ENCODE measurements at regions not wholly inside any gene's neighbourhood (a gene's known extent, or its start where the extent isn't known, plus 50 kb on each side); places are given as distances from the start of the nearest gene placed in this dataset.

DNA sequence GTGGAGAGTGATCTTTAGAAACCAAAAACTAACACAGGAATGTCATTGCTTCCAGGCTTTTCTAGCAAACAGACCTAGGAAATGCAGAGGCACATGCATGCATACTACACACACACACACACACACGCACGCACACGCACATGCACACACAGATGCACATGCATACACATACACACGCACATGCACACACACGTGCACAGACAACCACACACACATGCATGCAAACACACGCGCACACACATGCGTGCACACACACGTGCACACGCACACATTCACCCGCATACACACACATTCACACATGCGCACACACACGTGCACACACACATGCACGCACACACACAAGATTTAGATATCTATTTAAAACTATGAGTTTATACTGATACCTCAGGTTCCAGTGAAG, 379.5 kb downstream of the ZNF516 start:
- no peak overlapping the region for H3K4me3 ChIP-seq
- H3K27me3 ChIP-seq, result no peaks in the 10 kb centered on the region
- H3K4me1 ChIP-seq, result no peaks in the 10 kb centered on the region
- WGBS, result 68% methylated on average over 14 of the region's 14 CpGs
- intact Hi-C loops (cut with DNase I), result no loop called here
- DNase-seq (ENCODE audit: extremely low spot score), result no peak
- H3K36me3 ChIP-seq, result no peaks in the 10 kb centered on the region
- H3K27ac ChIP-seq (replicated peaks in 1 of 4), result no peak overlapping the region
- TF ChIP-seq POLR2AphosphoS5 (IDR thresholded peaks at IDR 0.05), result no peak
- TF ChIP-seq, protein P1, sequence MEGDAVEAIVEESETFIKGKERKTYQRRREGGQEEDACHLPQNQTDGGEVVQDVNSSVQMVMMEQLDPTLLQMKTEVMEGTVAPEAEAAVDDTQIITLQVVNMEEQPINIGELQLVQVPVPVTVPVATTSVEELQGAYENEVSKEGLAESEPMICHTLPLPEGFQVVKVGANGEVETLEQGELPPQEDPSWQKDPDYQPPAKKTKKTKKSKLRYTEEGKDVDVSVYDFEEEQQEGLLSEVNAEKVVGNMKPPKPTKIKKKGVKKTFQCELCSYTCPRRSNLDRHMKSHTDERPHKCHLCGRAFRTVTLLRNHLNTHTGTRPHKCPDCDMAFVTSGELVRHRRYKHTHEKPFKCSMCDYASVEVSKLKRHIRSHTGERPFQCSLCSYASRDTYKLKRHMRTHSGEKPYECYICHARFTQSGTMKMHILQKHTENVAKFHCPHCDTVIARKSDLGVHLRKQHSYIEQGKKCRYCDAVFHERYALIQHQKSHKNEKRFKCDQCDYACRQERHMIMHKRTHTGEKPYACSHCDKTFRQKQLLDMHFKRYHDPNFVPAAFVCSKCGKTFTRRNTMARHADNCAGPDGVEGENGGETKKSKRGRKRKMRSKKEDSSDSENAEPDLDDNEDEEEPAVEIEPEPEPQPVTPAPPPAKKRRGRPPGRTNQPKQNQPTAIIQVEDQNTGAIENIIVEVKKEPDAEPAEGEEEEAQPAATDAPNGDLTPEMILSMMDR (IDR thresholded peaks at IDR 0.05), result no peak
- TF ChIP-seq EP300 (IDR thresholded peaks at IDR 0.05), result no peak
- peaks cover 0 to 9% (median 2%) of the 10 kb centered on the region in 4 donors for H3K9me3 ChIP-seq

DNA sequence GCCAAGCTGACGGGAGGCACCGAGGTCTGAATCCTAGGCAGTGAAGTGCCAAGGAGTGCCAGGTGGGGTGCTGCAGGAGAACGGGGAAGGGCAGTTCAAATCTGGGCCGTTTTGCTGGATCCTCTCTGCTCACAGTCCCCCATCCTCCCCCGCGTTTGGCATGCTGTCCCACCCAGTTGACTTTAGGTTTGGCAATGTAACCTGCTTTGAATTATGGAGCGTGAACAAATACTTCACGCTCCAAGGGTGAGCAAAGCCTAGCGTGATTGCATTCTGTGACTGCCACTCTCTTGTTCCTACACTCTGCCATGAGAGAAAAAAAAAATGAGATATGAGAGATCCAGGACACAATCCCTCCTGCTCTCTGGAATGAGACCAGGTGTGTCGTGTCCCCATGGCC, 381.9 kb downstream of the ZNF516 start:
- intact Hi-C loops (cut with DNase I), result no loop called here
- peaks cover 0 to 9% (median 2%) of the 10 kb centered on the region in 4 donors for H3K9me3 ChIP-seq
- H3K36me3 ChIP-seq, result no peaks in the 10 kb centered on the region
- no peak for DNase-seq (ENCODE audit: extremely low spot score)
- H3K4me3 ChIP-seq, result no peak overlapping the region
- TF ChIP-seq POLR2AphosphoS5 (IDR thresholded peaks at IDR 0.05) (no peak), POLR2A (IDR thresholded peaks at IDR 0.05; ENCODE audit: low read depth) (no peak), EP300 (IDR thresholded peaks at IDR 0.05) (no peak)
- TF ChIP-seq, protein P1 (IDR thresholded peaks at IDR 0.05), result no peak
- H3K4me1 ChIP-seq, result no peaks in the 10 kb centered on the region
- no peak overlapping the region for H3K27ac ChIP-seq (replicated peaks in 1 of 4)
- 92% methylated on average over 9 of the region's 10 CpGs for WGBS
- no peaks in the 10 kb centered on the region for H3K27me3 ChIP-seq

- Histone ChIP-seq H3K27ac (replicated peaks in 1 of 4) (no peak overlapping the region), H3K4me1 (peaks cover 0 to 14% (median 4%) of the 10 kb centered on the region in 4 donors), H3K4me3 (no peak overlapping the region), H3K36me3 (no peaks in the 10 kb centered on the region), H3K9me3 (peaks cover 0 to 15% (median 3%) of the 10 kb centered on the region in 4 donors), H3K27me3 (no peaks in the 10 kb centered on the region)
- DNase-seq (ENCODE audit: extremely low spot score), result no peak
- 61% methylated on average over 5 of the region's 5 CpGs for WGBS
- no peak for TF ChIP-seq POLR2AphosphoS5 (IDR thresholded peaks at IDR 0.05)
- no peak for TF ChIP-seq EP300 (IDR thresholded peaks at IDR 0.05)
- TF ChIP-seq, protein P1 (IDR thresholded peaks at IDR 0.05), result no peak
- no peak for TF ChIP-seq POLR2A (IDR thresholded peaks at IDR 0.05; ENCODE audit: low read depth)
- intact Hi-C loops (cut with DNase I), result no loop called here
Observed at GRCh38 chr18:76102626-76103025, 392.4 kb downstream of the ZNF516 start.

DNA sequence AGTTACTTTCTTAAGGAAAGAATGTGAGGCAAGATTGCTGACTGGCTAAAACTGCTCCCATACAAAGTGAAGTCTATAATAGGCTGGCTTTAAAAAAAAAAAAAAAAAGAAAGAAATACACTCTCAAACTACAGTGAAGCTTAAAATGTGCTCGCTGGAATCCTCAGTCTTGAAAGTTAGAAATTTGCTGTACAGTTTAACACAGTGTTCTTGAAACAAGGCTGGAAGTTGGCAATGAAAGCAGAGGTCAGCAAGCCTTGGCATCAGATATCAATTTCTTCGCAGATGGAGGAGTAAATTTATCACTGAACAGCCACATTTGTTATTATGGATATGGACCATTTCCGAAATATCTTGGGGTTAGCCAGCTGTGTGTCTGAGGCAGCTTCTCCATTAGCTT, 392.9 kb downstream of the ZNF516 start:
- no peak for TF ChIP-seq POLR2AphosphoS5 (IDR thresholded peaks at IDR 0.05)
- TF ChIP-seq EP300 (IDR thresholded peaks at IDR 0.05), result no peak
- TF ChIP-seq, protein P1 (IDR thresholded peaks at IDR 0.05), result no peak
- no peak for TF ChIP-seq POLR2A (IDR thresholded peaks at IDR 0.05; ENCODE audit: low read depth)
- Histone ChIP-seq H3K4me1 (peaks cover 0 to 14% (median 4%) of the 10 kb centered on the region in 4 donors), H3K4me3 (no peak overlapping the region), H3K27ac (replicated peaks in 1 of 4) (no peak overlapping the region), H3K27me3 (no peaks in the 10 kb centered on the region), H3K9me3 (peaks cover 0 to 15% (median 3%) of the 10 kb centered on the region in 4 donors), H3K36me3 (no peaks in the 10 kb centered on the region)
- WGBS, result 47% methylated on average over 3 of the region's 3 CpGs
- DNase-seq (ENCODE audit: extremely low spot score), result no peak
- intact Hi-C loops (cut with DNase I), result no loop called here

DNA sequence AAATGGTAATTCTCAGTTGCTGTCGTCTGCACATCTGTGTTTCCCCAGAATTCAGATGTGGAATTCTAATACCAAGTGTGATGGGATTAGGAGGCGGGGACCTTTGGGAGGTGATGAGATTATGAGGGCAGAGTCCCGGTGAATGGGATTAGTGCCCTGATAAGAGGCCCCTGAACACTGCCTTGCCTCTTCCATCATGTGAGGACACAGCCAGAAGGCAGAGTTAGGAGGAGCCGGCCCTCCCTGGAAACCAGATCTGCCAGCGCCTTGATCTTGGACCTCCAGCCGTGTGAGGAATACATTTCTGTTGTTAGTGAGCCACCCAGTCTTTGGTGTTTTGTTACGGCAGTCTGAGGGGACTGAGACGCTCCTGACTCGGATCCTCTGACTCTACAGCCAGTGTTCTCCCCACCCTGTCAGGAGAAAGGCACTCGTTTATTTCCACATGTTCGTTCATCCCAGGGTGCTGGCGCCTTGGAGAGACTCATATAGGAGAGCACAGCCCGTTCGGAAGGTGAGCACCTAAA, 395.0 kb downstream of the ZNF516 start:
- WGBS, result 84% methylated on average over 14 of the region's 14 CpGs
- H3K4me3 ChIP-seq, result no peak overlapping the region
- intact Hi-C loops (cut with DNase I), result no loop called here
- no peak overlapping the region for H3K27ac ChIP-seq (replicated peaks in 1 of 4)
- H3K4me1 ChIP-seq, result peaks cover 0 to 14% (median 4%) of the 10 kb centered on the region in 4 donors
- no peaks in the 10 kb centered on the region for H3K36me3 ChIP-seq
- no peak for TF ChIP-seq POLR2A (IDR thresholded peaks at IDR 0.05; ENCODE audit: low read depth)
- TF ChIP-seq, protein P1 (IDR thresholded peaks at IDR 0.05), result no peak
- no peak for TF ChIP-seq POLR2AphosphoS5 (IDR thresholded peaks at IDR 0.05)
- TF ChIP-seq EP300 (IDR thresholded peaks at IDR 0.05), result no peak
- peaks cover 0 to 19% (median 3%) of the 10 kb centered on the region in 4 donors for H3K9me3 ChIP-seq
- DNase-seq (ENCODE audit: extremely low spot score), result no peak
- H3K27me3 ChIP-seq, result no peaks in the 10 kb centered on the region
